ENCODE measurements at regions not wholly inside any gene's neighbourhood (a gene's known extent, or its start where the extent isn't known, plus 50 kb on each side); places are given as distances from the start of the nearest gene placed in this dataset.
A peak's percentile ranks its signal among the peaks of the same experiment; 100 is the strongest.

GRCh38 chr17:71111460-71111859 is 942.1 kb downstream of the KCNJ2 start:
- no peak for DNase-seq

DNA sequence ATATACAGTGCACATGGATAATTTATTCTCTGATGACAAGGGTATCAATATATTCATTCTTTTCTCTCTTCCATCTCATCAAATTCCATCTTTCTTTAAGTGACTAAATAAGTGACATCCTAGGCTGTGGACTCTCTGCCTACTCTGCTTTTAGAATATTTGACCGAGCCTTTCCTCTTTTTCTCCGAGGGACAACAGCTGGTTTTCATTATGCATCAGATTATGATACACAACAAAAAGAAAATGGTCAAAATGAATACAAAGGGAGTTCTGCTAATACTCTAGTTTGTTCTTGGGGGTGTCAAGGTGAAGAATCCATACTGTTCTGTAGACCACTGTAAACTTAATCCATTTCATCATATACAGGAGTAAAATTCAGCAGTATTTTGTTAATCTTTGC is 942.6 kb downstream of the KCNJ2 start:
- peak; percentile 16 for DNase-seq

DNA sequence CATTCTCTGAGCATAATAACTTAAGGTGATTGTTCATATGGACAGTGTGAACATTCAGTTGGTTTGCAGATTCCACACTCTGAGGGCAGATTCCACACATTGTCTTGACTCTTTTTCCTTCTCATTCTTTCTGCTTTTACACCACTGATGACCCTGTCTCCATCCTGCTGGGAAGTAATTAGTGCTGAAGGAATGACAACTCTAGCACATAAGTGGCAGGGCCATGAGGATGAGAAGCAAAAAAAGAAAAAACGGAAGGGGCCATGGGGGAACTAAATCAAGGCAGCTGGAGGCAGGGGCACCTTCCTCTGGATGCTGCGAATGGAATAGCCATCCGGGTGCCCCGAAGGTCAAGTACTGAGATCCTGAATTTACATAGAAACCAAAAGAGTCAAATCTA is 944.0 kb downstream of the KCNJ2 start:
- DNase-seq = no peak

GRCh38 chr17:71114911-71115668 is 945.8 kb downstream of the KCNJ2 start:
- DNase-seq = no peak

- no peak for DNase-seq
These were observed 946.3 kb downstream of the KCNJ2 start for GRCh38 chr17:71115669-71115972.

GRCh38 chr17:71117466-71117865 is 948.1 kb downstream of the KCNJ2 start:
- peak; percentile 64 for DNase-seq

DNA sequence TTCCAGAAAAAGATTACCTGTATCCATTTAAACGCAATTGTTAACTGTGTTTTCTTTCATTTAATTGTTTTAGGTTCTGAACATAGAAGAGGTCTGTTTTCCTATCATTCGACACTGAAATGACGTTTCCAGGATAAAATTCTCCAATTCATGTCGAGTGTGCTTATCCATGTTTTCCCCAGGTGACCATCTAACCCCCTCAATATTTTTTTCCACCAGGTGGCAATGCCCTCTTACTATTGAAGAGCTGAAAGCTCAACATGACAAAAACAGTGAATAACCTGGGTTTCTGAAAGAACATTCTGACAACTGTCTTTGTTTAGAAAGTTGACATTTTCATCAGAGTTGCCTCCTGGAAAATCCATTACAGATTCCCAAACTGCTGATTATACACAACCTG is 948.7 kb downstream of the KCNJ2 start:
- peak; percentile 37 for DNase-seq

GRCh38 chr17:71127416-71127815 is 958.1 kb downstream of the KCNJ2 start:
- peak; percentile 10 for DNase-seq

GRCh38 chr17:71142333-71142732 is 973.0 kb downstream of the KCNJ2 start:
- DNase-seq = no peak

GRCh38 chr17:71145486-71145885 is 975.3 kb upstream of the SOX9 start:
- DNase-seq = peak; percentile 26

- DNase-seq = no peak
These were observed 972.9 kb upstream of the SOX9 start for GRCh38 chr17:71147906-71148305.

GRCh38 chr17:71149607-71150006 is 971.2 kb upstream of the SOX9 start:
- no peak for DNase-seq

GRCh38 chr17:71157297-71157696 is 963.5 kb upstream of the SOX9 start:
- DNase-seq = no peak

DNA sequence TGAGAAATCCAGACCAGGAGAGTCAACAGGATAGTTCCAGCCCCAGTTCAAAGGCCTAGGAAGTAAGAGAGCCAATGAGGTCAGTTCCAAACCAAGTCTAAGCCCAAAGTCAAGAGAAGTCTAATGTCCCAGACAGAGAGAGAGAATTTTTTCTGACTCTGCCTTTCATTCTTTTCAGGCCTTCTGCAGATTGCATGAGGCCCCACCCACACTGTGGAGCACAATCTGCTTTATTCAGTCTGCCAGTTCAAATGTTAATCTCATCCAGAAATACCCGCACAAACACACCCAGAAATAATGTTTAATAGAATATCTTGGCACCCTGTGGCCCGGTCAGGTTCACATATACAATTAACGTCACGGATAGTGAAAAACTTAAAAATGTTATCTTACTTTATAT is 962.4 kb upstream of the SOX9 start:
- DNase-seq = no peak

DNA sequence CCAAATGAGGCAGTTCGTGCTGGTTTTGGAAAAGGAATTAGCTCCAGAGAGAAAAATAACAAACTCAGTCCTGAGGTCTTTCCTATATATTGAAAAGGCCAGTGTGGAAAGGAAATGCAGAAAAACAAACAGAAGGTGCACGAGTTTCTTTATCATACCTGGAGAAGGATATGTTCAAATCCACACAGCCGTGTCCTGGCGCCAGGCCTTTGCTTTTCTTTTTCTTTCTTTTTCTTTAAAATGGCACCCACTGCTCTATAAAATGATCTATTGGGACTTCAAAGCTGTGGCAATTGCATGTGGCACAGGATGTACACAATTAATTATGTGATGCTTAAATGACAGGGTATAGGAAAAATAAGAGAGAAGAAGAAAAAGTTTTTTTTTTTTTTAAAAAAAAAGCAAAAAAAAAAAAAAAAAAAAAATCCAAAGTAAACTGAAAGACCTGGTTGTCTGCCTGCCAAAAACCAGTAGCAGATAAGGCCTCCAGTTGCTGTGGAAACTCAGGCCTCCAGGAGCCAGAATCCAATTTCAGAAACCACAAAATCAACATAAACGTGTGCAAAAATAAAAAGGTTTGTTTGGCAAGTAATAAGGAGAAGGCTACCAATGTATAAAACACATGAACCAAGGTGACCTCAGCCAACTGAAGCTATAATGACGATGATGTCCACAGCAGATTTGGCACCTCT is 957.6 kb upstream of the SOX9 start:
- peak; percentile 14 for DNase-seq

- no peak for DNase-seq
These were observed 957.1 kb upstream of the SOX9 start for GRCh38 chr17:71163813-71164122.

GRCh38 chr17:71164561-71164960 is 956.3 kb upstream of the SOX9 start:
- no peak for DNase-seq

GRCh38 chr17:71166311-71166710 is 954.5 kb upstream of the SOX9 start:
- no peak for DNase-seq

- DNase-seq = no peak
These were observed 952.6 kb upstream of the SOX9 start for GRCh38 chr17:71168053-71168741.

DNA sequence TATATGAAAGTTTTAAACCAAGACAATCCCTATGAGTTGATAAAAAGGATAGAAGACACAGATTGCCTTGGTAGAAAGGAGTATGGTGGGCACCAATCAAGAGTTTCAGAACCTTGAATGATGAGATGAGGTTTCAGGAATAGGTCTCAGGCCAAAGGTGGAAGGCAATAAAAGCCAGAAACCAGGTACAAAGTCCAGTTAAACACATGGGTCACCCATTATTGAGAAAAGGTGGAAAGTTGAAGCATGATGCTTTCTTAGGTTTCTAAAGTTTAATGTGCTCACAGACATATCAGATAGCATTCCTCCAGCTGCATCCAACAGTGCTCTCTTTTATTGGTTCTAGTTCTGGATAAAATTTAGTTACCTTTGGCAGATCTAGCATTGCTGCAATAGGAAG is 950.8 kb upstream of the SOX9 start:
- DNase-seq = no peak

DNA sequence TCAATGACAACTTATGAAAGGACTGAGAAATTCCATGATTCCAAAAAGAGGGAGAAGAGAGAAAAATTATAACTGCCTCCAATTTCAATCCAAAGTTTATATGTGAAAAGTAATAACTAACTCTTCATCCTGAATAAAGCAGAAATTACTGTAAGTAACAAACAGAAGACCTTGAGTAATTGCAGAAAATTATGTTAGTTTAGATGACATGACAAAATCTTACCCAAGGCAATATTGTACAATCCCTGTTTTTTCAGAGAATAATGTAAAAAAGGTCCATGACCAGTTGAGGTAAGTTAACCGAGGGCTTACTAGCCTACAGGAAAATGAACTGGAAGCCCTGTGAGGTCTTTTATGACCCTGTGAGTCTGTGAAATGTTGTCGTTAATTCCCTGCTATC is 949.5 kb upstream of the SOX9 start:
- no peak for DNase-seq

- no peak for DNase-seq
These were observed 946.8 kb upstream of the SOX9 start for GRCh38 chr17:71173991-71174390.

DNA sequence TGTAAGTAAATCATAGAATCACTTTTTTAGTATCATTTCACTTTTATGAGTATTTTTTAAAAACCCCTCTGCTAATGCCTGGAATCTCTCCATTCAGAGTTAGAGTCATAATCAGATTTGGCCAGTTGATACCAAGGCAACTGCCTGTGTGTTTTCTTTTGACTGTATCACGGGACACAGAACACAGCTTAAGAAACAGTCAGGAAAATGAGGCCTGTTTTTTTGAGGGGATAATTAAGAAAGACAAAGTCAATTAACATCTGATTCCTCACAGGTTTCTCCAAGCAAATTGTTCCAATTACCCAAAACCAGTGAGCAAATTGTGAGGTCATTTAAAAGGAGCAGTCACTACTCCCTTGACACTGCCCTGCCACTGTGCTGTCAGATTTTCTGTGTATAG is 944.5 kb upstream of the SOX9 start:
- no peak for DNase-seq

DNA sequence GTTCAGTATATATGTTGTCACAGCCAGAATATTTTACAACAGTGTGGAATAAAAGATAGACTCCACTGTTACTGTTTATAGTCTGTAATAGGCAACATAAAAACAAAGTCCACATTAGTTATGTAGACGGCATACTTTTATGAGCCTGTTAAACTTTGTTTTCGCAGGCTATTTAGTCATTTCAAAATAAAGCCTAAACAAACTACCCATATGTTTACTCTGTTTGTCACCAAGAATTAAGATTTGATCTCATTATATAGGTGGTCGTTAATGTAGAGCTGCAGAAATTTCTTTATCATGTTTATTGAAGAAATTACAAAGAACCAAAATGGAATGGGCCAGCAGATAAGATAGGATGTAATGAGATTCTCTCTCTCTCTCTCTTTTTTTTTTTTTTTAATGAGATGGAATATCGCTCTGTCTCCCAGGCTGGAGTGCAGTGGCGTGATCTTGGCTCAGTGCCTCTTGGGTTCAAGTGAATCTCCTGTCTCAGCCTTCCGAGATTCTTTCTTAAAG is 943.8 kb upstream of the SOX9 start:
- no peak for DNase-seq

Data from fibroblast of skin of right biceps (primary cell).